Keratinocyte (primary cell): ENCODE measurements at regions not wholly inside any gene's neighbourhood (a gene's known extent, or its start where the extent isn't known, plus 50 kb on each side); places are given as distances from the start of the nearest gene placed in this dataset.

Source experiments
- DNase-seq: peaks from one replicate; pipeline ENCODE4 v3.0.0-alpha.2; 2011; ENCODE audit warnings: low read depth, missing footprints, low spot score
- FAIRE-seq: peaks from 2 replicates; lab custom pipeline; 2011; peaks lifted over from hg19 to GRCh38; lab: Jason Lieb, UNC
- H2AFZ ChIP-seq: 2 replicates; pipeline ENCODE4 v1.6.0; 2012; ENCODE audit warnings: low read length, control low read depth, inconsistent platforms; ENCODE audit not compliant: control insufficient read depth
- H3K27ac ChIP-seq: 2 replicates; pipeline ENCODE4 v1.5.1; 2011; ENCODE audit warnings: low read length; ENCODE audit not compliant: control insufficient read depth, insufficient read depth
- H3K27me3 ChIP-seq: 3 replicates; pipeline ENCODE4 v1.6.0; 2011; ENCODE audit warnings: low read length; ENCODE audit not compliant: control insufficient read depth, insufficient read depth; ENCODE audit errors: extremely low read depth
- H3K36me3 ChIP-seq, 2 experiments: 2 replicates in 1 of 2; 3 replicates in 1 of 2; pipeline ENCODE4 v1.5.1; 2011; ENCODE audit warnings: low read length in 2 of 2, mild to moderate bottlenecking in 1 of 2; ENCODE audit not compliant: control insufficient read depth in 2 of 2, insufficient read depth in 2 of 2; ENCODE audit errors: extremely low read depth in 1 of 2
- H3K4me1 ChIP-seq: 3 replicates; pipeline ENCODE4 v1.5.1; 2011; ENCODE audit warnings: low read length; ENCODE audit not compliant: control insufficient read depth, insufficient read depth; ENCODE audit errors: extremely low read depth
- H3K4me2 ChIP-seq: 3 replicates; pipeline ENCODE4 v1.6.0; 2011; ENCODE audit warnings: low read depth, low read length; ENCODE audit not compliant: control insufficient read depth, insufficient read depth; ENCODE audit errors: extremely low read depth
- H3K4me3 ChIP-seq, 3 experiments: fragments of 200-600 bp in 1 of 3; sonication (generic) in 1 of 3; 2 replicates in 2 of 3; 3 replicates in 1 of 3; pipeline ENCODE4 v1.5.1; 2011 to 2016; ENCODE audit warnings: low read length in 3 of 3, mild to moderate bottlenecking in 3 of 3, control low read depth in 2 of 3, inconsistent platforms in 1 of 3, low read depth in 1 of 3, mixed read lengths in 1 of 3, mixed run types in 1 of 3, moderate library complexity in 1 of 3; ENCODE audit not compliant: control insufficient read depth in 2 of 3, insufficient read depth in 2 of 3; ENCODE audit errors: extremely low read depth in 1 of 3
- H3K79me2 ChIP-seq: 2 replicates; pipeline ENCODE4 v1.6.0; 2012; ENCODE audit warnings: low read length; ENCODE audit not compliant: control insufficient read depth, insufficient read depth
- H3K9ac ChIP-seq: 3 replicates; pipeline ENCODE4 v1.6.0; 2011; ENCODE audit warnings: low read length; ENCODE audit not compliant: control insufficient read depth, insufficient read depth; ENCODE audit errors: extremely low read depth
- H3K9me1 ChIP-seq: 3 replicates; pipeline ENCODE4 v1.6.0; 2011; ENCODE audit warnings: low read length; ENCODE audit not compliant: control insufficient read depth, insufficient read depth; ENCODE audit errors: extremely low read depth
- H3K9me3 ChIP-seq: 2 replicates; pipeline ENCODE4 v1.5.1; 2012; ENCODE audit warnings: low read depth, low read length; ENCODE audit not compliant: control insufficient read depth
- H4K20me1 ChIP-seq: 3 replicates; pipeline ENCODE4 v1.6.0; 2011; ENCODE audit warnings: low read length; ENCODE audit not compliant: control insufficient read depth, insufficient read depth; ENCODE audit errors: extremely low read depth
- CTCF ChIP-seq, 3 experiments: IDR thresholded peaks in 1 of 3; conservative IDR thresholded peaks in 1 of 3; optimal IDR thresholded peaks in 1 of 3; 2 replicates in 2 of 3; 3 replicates in 1 of 3; pipeline versions ENCODE3 to v1.5.1; 2011; ENCODE audit warnings: low read length in 3 of 3, mild to moderate bottlenecking in 3 of 3, moderate library complexity in 2 of 3, control low read depth in 1 of 3, inconsistent platforms in 1 of 3; ENCODE audit not compliant: insufficient read depth in 2 of 3; ENCODE audit errors: extremely low read depth in 1 of 3
- EZH2 ChIP-seq: IDR thresholded peaks from one replicate; pipeline ENCODE4 v1.6.1; 2012; ENCODE audit warnings: inconsistent platforms, mild to moderate bottlenecking, low read length, moderate library complexity
- dilution Hi-C: fragments of 300-500 bp; cut with MboI; formaldehyde crosslinking; loops from one replicate; pipeline ENCODE4 v1.7.0; 2020; ENCODE audit warnings: low sequenced_read_pairs; ENCODE audit not compliant: extremely low pct_ligation_motif_present

- Histone ChIP-seq H3K9me3 (peaks cover 2% of the 10 kb centered on the region), H3K79me2 (no peaks in the 10 kb centered on the region), H3K9me1 (no peaks in the 10 kb centered on the region), H3K36me3 (no peaks in the 10 kb centered on the region), H3K4me3 (no peak overlapping the region), H3K4me2 (no peak overlapping the region), H2AFZ (no peak overlapping the region), H3K27me3 (no peaks in the 10 kb centered on the region), H3K9ac (no peak overlapping the region), H3K4me1 (no peaks in the 10 kb centered on the region), H4K20me1 (no peaks in the 10 kb centered on the region), H3K27ac (no peak overlapping the region)
- FAIRE-seq (no peak), DNase-seq (no peak)
- dilution Hi-C loops: no loop called here
- TF ChIP-seq CTCF (optimal IDR thresholded peaks at IDR 0.05 in 1 of 3, IDR thresholded peaks at IDR 0.05 in 1 of 3, conservative IDR thresholded peaks at IDR 0.05 in 1 of 3; ENCODE audit: extremely low read depth in 1 of 3, insufficient read depth in 2 of 3, low read length in 3 of 3): peak; percentile 45 to 59 (median 47)
- no peak for TF ChIP-seq EZH2
Observed at GRCh38 chr1:189859385-189859977, 618.2 kb downstream of the BRINP3 start.

- H3K27ac ChIP-seq: no peak overlapping the region
Observed at GRCh38 chr1:189866606-189867005, 611.1 kb downstream of the BRINP3 start.

More at GRCh38 chr1:189866606-189867005, 611.1 kb downstream of the BRINP3 start:
- Histone ChIP-seq H3K9me1 (no peaks in the 10 kb centered on the region), H3K4me3 (no peak overlapping the region), H3K9ac (no peak overlapping the region), H3K4me1 (no peaks in the 10 kb centered on the region), H3K9me3 (no peaks in the 10 kb centered on the region), H3K36me3 (no peaks in the 10 kb centered on the region), H3K79me2 (no peaks in the 10 kb centered on the region), H3K4me2 (no peak overlapping the region), H2AFZ (no peak overlapping the region), H3K27me3 (no peaks in the 10 kb centered on the region), H4K20me1 (no peaks in the 10 kb centered on the region)
- dilution Hi-C loops: no loop called here
- FAIRE-seq (no peak), DNase-seq (no peak)
- TF ChIP-seq EZH2: no peak
- no peak for TF ChIP-seq CTCF (optimal IDR thresholded peaks at IDR 0.05 in 1 of 3, IDR thresholded peaks at IDR 0.05 in 1 of 3, conservative IDR thresholded peaks at IDR 0.05 in 1 of 3; ENCODE audit: extremely low read depth in 1 of 3, insufficient read depth in 2 of 3, low read length in 3 of 3)
